ENCODE measurements at regions not wholly inside any gene's neighbourhood (a gene's known extent, or its start where the extent isn't known, plus 50 kb on each side); places are given as distances from the start of the nearest gene placed in this dataset.

DNA sequence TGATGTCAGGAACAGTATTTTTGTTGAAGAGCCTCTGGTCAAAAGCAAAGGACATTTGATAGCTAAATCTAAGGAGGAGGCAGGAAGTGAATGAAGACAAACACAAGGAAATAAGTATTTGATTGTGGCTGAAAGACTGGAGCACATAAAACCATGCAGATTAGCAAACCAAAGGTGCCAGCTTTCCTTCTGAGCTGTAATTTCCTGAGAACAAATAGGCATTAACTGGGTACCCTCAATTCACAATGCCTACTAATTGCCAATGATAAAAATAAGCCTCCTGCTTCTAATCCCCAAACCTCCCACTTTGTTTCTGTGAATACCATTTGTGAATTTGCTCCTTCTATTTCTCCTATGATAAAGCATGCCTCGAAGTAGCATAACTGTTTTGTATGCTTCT, 1279.6 kb upstream of the USP15 start:
- no peak for DNase-seq
- no CpG with 5 or more reads among the region's 1 CpG for WGBS (ENCODE audit: insufficient coverage)
- H3K36me3 ChIP-seq (replicated peaks in 1 of 2; ENCODE audit: control insufficient read depth in 1 of 2, insufficient read depth in 2 of 2, low read length in 2 of 2), result no peaks in the 10 kb centered on the region
- no peak overlapping the region for H3K4me3 Mint-ChIP-seq
- no peak overlapping the region for H3K27ac ChIP-seq (ENCODE audit: low read depth in 1 of 2, low read length in 2 of 2)
- peaks cover 4 to 7% of the 10 kb centered on the region in 2 donors for H3K9me3 ChIP-seq (replicated peaks in 1 of 2; ENCODE audit: control insufficient read depth in 1 of 2, insufficient read depth in 1 of 2, low read length in 2 of 2)
- no peak overlapping the region for H3K27ac Mint-ChIP-seq
- TF ChIP-seq, protein P1, sequence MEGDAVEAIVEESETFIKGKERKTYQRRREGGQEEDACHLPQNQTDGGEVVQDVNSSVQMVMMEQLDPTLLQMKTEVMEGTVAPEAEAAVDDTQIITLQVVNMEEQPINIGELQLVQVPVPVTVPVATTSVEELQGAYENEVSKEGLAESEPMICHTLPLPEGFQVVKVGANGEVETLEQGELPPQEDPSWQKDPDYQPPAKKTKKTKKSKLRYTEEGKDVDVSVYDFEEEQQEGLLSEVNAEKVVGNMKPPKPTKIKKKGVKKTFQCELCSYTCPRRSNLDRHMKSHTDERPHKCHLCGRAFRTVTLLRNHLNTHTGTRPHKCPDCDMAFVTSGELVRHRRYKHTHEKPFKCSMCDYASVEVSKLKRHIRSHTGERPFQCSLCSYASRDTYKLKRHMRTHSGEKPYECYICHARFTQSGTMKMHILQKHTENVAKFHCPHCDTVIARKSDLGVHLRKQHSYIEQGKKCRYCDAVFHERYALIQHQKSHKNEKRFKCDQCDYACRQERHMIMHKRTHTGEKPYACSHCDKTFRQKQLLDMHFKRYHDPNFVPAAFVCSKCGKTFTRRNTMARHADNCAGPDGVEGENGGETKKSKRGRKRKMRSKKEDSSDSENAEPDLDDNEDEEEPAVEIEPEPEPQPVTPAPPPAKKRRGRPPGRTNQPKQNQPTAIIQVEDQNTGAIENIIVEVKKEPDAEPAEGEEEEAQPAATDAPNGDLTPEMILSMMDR (IDR thresholded peaks at IDR 0.05), result no peak
- H3K36me3 Mint-ChIP-seq, result no peaks in the 10 kb centered on the region
- no peaks in the 10 kb centered on the region for H3K79me2 ChIP-seq (ENCODE audit: insufficient read depth, low read length)
- no peak overlapping the region for H3K4me2 ChIP-seq (replicated peaks; ENCODE audit: extremely low read depth, low read length, poor library complexity, severe bottlenecking)
- no peak overlapping the region for H2AFZ ChIP-seq (ENCODE audit: insufficient read depth, low read depth, low read length, poor library complexity, severe bottlenecking)
- H3K9ac ChIP-seq (ENCODE audit: insufficient read depth, low read length, poor library complexity, severe bottlenecking), result no peak overlapping the region
- H4K20me1 ChIP-seq (ENCODE audit: insufficient read depth, low read length), result no peaks in the 10 kb centered on the region
- H3K27me3 Mint-ChIP-seq (ENCODE audit: low read depth in 3 of 3), result peaks cover 0 to 1% (median 0%) of the 10 kb centered on the region in 3 donors
- no peaks in the 10 kb centered on the region for H3K4me1 Mint-ChIP-seq
- no peaks in the 10 kb centered on the region for H3K27me3 ChIP-seq (ENCODE audit: control insufficient read depth in 2 of 2, insufficient read depth in 2 of 2, low read length in 2 of 2)
- intact Hi-C loops (cut with micrococcal nuclease), result no loop called here
- H3K4me3 ChIP-seq (replicated peaks in 1 of 3; ENCODE audit: low read depth in 2 of 3, low read length in 3 of 3), result no peak overlapping the region
- no peaks in the 10 kb centered on the region for H3K4me1 ChIP-seq (ENCODE audit: control insufficient read depth in 1 of 2, insufficient read depth in 2 of 2, low read length in 2 of 2)
- H3K9me3 Mint-ChIP-seq, result peaks cover 5 to 15% (median 10%) of the 10 kb centered on the region in 7 donors

DNA sequence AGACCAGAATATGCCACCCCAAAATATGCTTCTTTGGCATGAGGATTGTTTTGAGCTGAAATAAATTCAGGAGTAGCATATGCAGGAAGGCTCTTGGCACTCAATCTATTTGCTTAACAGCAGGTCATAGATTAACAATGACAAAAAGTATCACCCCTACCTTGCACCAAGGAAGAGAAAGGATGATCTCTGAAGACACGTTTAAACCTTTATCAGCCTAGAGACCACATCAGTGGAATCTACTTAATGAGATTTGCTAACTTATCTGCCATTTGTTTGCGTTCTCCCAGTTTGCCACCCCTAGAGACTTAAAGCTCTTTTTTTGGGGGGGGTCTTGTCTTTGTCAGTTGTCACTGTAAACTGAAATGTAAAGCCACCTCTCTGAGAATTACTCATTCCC, 1278.7 kb upstream of the USP15 start:
- H3K79me2 ChIP-seq (ENCODE audit: insufficient read depth, low read length), result no peaks in the 10 kb centered on the region
- H2AFZ ChIP-seq (ENCODE audit: insufficient read depth, low read depth, low read length, poor library complexity, severe bottlenecking), result no peak overlapping the region
- Mint-ChIP-seq H3K27ac (no peak overlapping the region), H3K4me1 (no peaks in the 10 kb centered on the region), H3K4me3 (no peak overlapping the region), H3K27me3 (ENCODE audit: low read depth in 3 of 3) (no peaks in the 10 kb centered on the region), H3K36me3 (no peaks in the 10 kb centered on the region), H3K9me3 (peaks cover 3 to 14% (median 10%) of the 10 kb centered on the region in 7 donors)
- no peaks in the 10 kb centered on the region for H3K27me3 ChIP-seq (ENCODE audit: control insufficient read depth in 2 of 2, insufficient read depth in 2 of 2, low read length in 2 of 2)
- H3K36me3 ChIP-seq (replicated peaks in 1 of 2; ENCODE audit: control insufficient read depth in 1 of 2, insufficient read depth in 2 of 2, low read length in 2 of 2), result no peaks in the 10 kb centered on the region
- H3K27ac ChIP-seq (ENCODE audit: low read depth in 1 of 2, low read length in 2 of 2), result no peak overlapping the region
- H3K4me3 ChIP-seq (replicated peaks in 1 of 3; ENCODE audit: low read depth in 2 of 3, low read length in 3 of 3), result no peak overlapping the region
- no peak overlapping the region for H3K9ac ChIP-seq (ENCODE audit: insufficient read depth, low read length, poor library complexity, severe bottlenecking)
- H3K9me3 ChIP-seq (replicated peaks in 1 of 2; ENCODE audit: control insufficient read depth in 1 of 2, insufficient read depth in 1 of 2, low read length in 2 of 2), result peaks cover 7% of the 10 kb centered on the region in 2 donors
- H4K20me1 ChIP-seq (ENCODE audit: insufficient read depth, low read length), result no peaks in the 10 kb centered on the region
- TF ChIP-seq, protein P1 (IDR thresholded peaks at IDR 0.05), result no peak
- H3K4me2 ChIP-seq (replicated peaks; ENCODE audit: extremely low read depth, low read length, poor library complexity, severe bottlenecking), result no peak overlapping the region
- intact Hi-C loops (cut with micrococcal nuclease), result no loop called here
- no CpG with 5 or more reads among the region's 2 CpGs for WGBS (ENCODE audit: insufficient coverage)
- H3K4me1 ChIP-seq (ENCODE audit: control insufficient read depth in 1 of 2, insufficient read depth in 2 of 2, low read length in 2 of 2), result no peaks in the 10 kb centered on the region
- no peak for DNase-seq

Measured in CD14-positive monocyte (primary cell).